ENCODE measurements at regions not wholly inside any gene's neighbourhood (a gene's known extent, or its start where the extent isn't known, plus 50 kb on each side); places are given as distances from the start of the nearest gene placed in this dataset.

- H3K27me3 ChIP-seq = no peaks in the 10 kb centered on the region
- no peak overlapping the region for H3K4me3 ChIP-seq
- H3K4me1 ChIP-seq (ENCODE audit: insufficient read depth) = no peaks in the 10 kb centered on the region
- no peaks in the 10 kb centered on the region for H3K9me3 ChIP-seq
- no peak overlapping the region for H3K27ac ChIP-seq
- TF ChIP-seq EP300 (IDR thresholded peaks at IDR 0.05) = no peak
- TF ChIP-seq POLR2A (IDR thresholded peaks at IDR 0.05) = no peak
- TF ChIP-seq CTCF (IDR thresholded peaks at IDR 0.05) = no peak
- no peaks in the 10 kb centered on the region for H3K36me3 ChIP-seq
- intact Hi-C loops (cut with DNase I) = no loop called here
- WGBS, 3 donors = 79 to 90% (median 87%) methylated on average over 1 of the region's 1 CpG
- DNase-seq = no peak
These were observed 167.8 kb downstream of the ALG10 start for GRCh38 chr12:34190054-34190453.

- Histone ChIP-seq H3K9me3 (no peaks in the 10 kb centered on the region), H3K4me1 (ENCODE audit: insufficient read depth) (no peaks in the 10 kb centered on the region), H3K4me3 (no peak overlapping the region), H3K36me3 (no peaks in the 10 kb centered on the region), H3K27ac (no peak overlapping the region), H3K27me3 (no peaks in the 10 kb centered on the region)
- no peak for DNase-seq
- WGBS, 3 donors = 58 to 65% (median 60%) methylated on average over 7 of the region's 7 CpGs
- no peak for TF ChIP-seq POLR2A (IDR thresholded peaks at IDR 0.05)
- no peak for TF ChIP-seq EP300 (IDR thresholded peaks at IDR 0.05)
- TF ChIP-seq CTCF (IDR thresholded peaks at IDR 0.05) = no peak
- intact Hi-C loops (cut with DNase I) = no loop called here
These were observed 176.6 kb downstream of the ALG10 start for GRCh38 chr12:34198924-34199323.

GRCh38 chr12:34203866-34204620 is 181.7 kb downstream of the ALG10 start:
- H3K4me3 ChIP-seq = no peak overlapping the region
- H3K9me3 ChIP-seq = no peaks in the 10 kb centered on the region
- no peaks in the 10 kb centered on the region for H3K27me3 ChIP-seq
- WGBS, 3 donors = 81 to 85% (median 82%) methylated on average over 26 to 27 of the region's 27 CpGs
- no peak for TF ChIP-seq CTCF (IDR thresholded peaks at IDR 0.05)
- no peak for TF ChIP-seq EP300 (IDR thresholded peaks at IDR 0.05)
- H3K36me3 ChIP-seq = no peaks in the 10 kb centered on the region
- H3K27ac ChIP-seq = no peak overlapping the region
- H3K4me1 ChIP-seq (ENCODE audit: insufficient read depth) = no peaks in the 10 kb centered on the region
- no peak for DNase-seq
- intact Hi-C loops (cut with DNase I) = no loop called here

- Histone ChIP-seq H3K9me3 (no peaks in the 10 kb centered on the region), H3K36me3 (no peaks in the 10 kb centered on the region), H3K27ac (no peak overlapping the region), H3K4me3 (no peak overlapping the region), H3K27me3 (no peaks in the 10 kb centered on the region), H3K4me1 (ENCODE audit: insufficient read depth) (no peaks in the 10 kb centered on the region)
- intact Hi-C loops (cut with DNase I) = no loop called here
- DNase-seq = no peak
- 83 to 89% (median 89%) methylated on average over 12 of the region's 12 CpGs for WGBS, 3 donors
- TF ChIP-seq EP300 (IDR thresholded peaks at IDR 0.05) = no peak
- TF ChIP-seq CTCF (IDR thresholded peaks at IDR 0.05) = no peak
- no peak for TF ChIP-seq POLR2A (IDR thresholded peaks at IDR 0.05)
These were observed 182.6 kb downstream of the ALG10 start for GRCh38 chr12:34204830-34205285.
